Muscle of leg (tissue), 3 donors: ENCODE measurements at regions not wholly inside any gene's neighbourhood (a gene's known extent, or its start where the extent isn't known, plus 50 kb on each side); places are given as distances from the start of the nearest gene placed in this dataset.
A peak's percentile ranks its signal among the peaks of the same experiment; 100 is the strongest.

Experiments
- DNase-seq: peaks from one replicate; pipeline ENCODE4 v3.0.0; 2013
- H3K27ac ChIP-seq: one replicate; pipeline ENCODE4 v1.5.1; 2013; ENCODE audit warnings: mild to moderate bottlenecking, low read length, control low read depth
- H3K27me3 ChIP-seq: one replicate; pipeline ENCODE4 v1.6.1; 2013; ENCODE audit warnings: low read length; ENCODE audit not compliant: control insufficient read depth, insufficient read depth
- H3K36me3 ChIP-seq: one replicate; pipeline ENCODE4 v1.6.1; 2013; ENCODE audit warnings: low read length; ENCODE audit not compliant: control insufficient read depth, insufficient read depth
- H3K4me1 ChIP-seq: one replicate; pipeline ENCODE4 v1.6.1; 2013; ENCODE audit warnings: low read length; ENCODE audit not compliant: control insufficient read depth, insufficient read depth
- H3K4me3 ChIP-seq: one replicate; pipeline ENCODE4 v1.5.1; 2013; ENCODE audit warnings: low read length, control low read depth
- H3K9me3 ChIP-seq: replicated peaks from 2 replicates; pipeline ENCODE4 v1.6.1; 2013; ENCODE audit warnings: low read depth, low read length; ENCODE audit not compliant: control insufficient read depth
- WGBS: methylation state at CpG from one replicate; pipeline ENCODE4 v1.1.5; 2013; ENCODE audit warnings: missing lambda C conversion rate; ENCODE audit not compliant: insufficient coverage; 5-methylcytosine and 5-hydroxymethylcytosine counted together

DNA sequence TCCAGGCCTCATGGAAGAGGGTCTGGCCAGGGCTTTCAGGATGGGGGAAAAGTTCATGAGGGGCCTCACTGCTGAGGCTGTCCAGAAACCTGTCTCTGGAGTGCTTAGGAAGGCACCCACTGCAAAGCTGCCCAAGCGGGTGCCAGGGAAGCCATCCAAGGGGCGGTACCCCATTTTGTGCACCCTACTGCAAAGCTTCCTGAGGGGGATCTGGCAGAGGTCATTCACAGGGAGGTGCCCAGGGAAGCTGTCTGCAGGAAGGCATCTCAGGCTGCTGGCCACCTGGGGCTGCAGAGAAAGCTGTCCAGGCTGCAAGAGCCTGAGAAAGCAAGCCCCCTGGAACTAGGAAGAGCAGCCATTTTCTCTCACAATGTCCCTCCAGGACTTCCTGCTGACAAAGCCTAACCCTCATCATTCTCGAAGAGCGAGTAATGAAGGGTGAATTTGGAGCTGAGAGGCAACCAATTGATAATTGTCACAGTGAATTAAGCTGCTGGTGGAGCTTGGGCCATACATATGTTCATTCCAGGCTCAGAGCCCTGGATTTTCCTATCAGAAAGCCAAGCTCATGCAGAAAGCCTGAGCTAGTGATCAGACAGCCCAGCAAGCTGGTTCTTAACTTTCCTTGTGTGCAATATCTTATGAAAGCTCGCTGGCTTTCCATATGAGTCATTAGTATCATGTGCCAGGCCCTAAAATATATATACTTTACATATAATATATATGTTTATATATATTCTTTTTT, 62.2 kb upstream of the SLC22A16 start:
- DNase-seq = peak; percentile 26
- H3K4me3 ChIP-seq = no peak overlapping the region
- H3K9me3 ChIP-seq = no peaks in the 10 kb centered on the region
- peaks cover 2% of the 10 kb centered on the region for H3K27me3 ChIP-seq
- H3K4me1 ChIP-seq = peaks cover 7% of the 10 kb centered on the region
- H3K27ac ChIP-seq = no peak overlapping the region
- 94% methylated on average over 2 of the region's 5 CpGs for WGBS
- H3K36me3 ChIP-seq = no peaks in the 10 kb centered on the region

DNA sequence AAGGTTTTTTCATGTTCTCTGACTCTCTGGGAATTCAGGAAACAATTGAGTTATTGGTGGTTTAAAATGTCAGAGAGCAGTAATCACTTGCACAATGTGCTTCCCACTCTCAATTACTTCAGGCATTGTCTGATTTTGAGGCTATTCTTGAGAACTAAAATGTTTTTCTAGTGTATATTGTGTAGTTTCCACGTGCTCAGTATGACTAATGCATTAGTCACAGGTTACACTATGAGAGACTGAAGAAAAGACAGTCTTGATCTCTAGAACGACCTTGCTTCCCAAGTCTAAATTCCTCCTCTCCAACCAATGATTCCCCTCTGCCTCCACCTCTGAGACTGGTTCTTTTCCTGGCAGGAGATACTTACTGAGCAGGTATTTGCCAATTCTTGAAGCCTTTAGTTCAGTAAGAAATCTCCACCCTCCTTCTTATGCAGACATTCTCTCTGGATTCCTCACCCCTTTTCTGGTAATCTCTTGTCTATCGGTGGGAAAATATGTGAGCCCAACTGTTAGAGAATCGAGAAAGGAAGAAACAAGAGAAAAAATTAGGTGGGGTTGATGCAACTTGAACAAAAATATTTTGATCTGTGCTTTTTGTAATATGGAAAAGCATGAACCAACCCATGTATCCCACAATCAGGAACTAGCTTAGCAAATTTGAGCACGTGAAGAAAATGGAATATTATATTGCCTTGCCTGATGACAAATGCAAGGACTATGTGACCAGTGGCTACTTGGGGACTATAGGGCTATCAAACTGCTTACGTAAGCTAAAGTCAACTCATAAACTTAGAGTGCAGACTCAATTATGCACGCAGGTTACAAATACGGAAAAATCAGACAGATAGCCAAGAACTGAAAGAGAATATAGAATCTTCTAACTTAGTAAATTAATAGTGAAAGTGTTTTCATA, 61.1 kb upstream of the SLC22A16 start:
- DNase-seq = peak; percentile 51
- Histone ChIP-seq H3K9me3 (no peaks in the 10 kb centered on the region), H3K4me3 (no peak overlapping the region), H3K36me3 (no peaks in the 10 kb centered on the region), H3K27me3 (peaks cover 2% of the 10 kb centered on the region), H3K4me1 (peaks cover 4% of the 10 kb centered on the region), H3K27ac (peak overlapping the region; percentile 54)
- WGBS = 0% methylated on average over 1 of the region's 8 CpGs

- Histone ChIP-seq H3K4me3 (no peak overlapping the region), H3K27ac (no peak overlapping the region), H3K27me3 (no peaks in the 10 kb centered on the region), H3K4me1 (no peaks in the 10 kb centered on the region), H3K36me3 (no peaks in the 10 kb centered on the region), H3K9me3 (no peaks in the 10 kb centered on the region)
- no peak for DNase-seq
- WGBS = 100% methylated on average over 1 of the region's 3 CpGs
Measured at GRCh38 chr6:110534731-110535492, 58.5 kb upstream of the SLC22A16 start.

DNA sequence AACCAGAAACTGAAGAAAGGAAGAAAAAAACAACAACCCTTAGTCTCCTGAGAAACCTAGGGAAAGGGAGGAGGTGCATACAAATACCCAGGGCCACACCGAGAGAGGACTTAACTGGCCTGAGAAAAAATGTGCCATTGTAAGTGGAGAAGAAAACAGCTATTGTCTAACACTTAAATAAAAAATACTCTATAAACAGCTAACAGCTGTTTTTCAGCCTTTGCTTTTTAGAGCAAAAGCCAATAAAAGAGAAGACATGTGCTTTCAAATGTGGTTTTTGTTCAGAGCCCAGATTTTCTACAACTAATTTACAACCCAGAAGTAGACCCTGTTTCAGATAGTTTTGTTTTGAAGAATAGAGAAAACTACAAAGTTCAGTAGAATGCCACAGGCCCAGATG, 56.0 kb upstream of the SLC22A16 start:
- Histone ChIP-seq H3K4me1 (peaks cover 2% of the 10 kb centered on the region), H3K27ac (no peak overlapping the region), H3K9me3 (no peaks in the 10 kb centered on the region), H3K27me3 (no peaks in the 10 kb centered on the region), H3K36me3 (no peaks in the 10 kb centered on the region), H3K4me3 (no peak overlapping the region)
- no CpG with 5 or more reads among the region's 1 CpG for WGBS
- peak; percentile 10 for DNase-seq

GRCh38 chr6:110530671-110531070, 54.3 kb upstream of the SLC22A16 start:
- Histone ChIP-seq H3K27ac (no peak overlapping the region), H3K36me3 (no peaks in the 10 kb centered on the region), H3K27me3 (no peaks in the 10 kb centered on the region), H3K4me3 (no peak overlapping the region), H3K9me3 (no peaks in the 10 kb centered on the region), H3K4me1 (peaks cover 2% of the 10 kb centered on the region)
- 100% methylated on average over 1 of the region's 2 CpGs for WGBS
- DNase-seq = no peak

- H3K36me3 ChIP-seq = no peaks in the 10 kb centered on the region
- no peaks in the 10 kb centered on the region for H3K27me3 ChIP-seq
- no peak for DNase-seq
- no peak overlapping the region for H3K4me3 ChIP-seq
- H3K27ac ChIP-seq = no peak overlapping the region
- H3K9me3 ChIP-seq = no peaks in the 10 kb centered on the region
- peaks cover 2% of the 10 kb centered on the region for H3K4me1 ChIP-seq
- WGBS = 20% methylated on average over 1 of the region's 3 CpGs
Measured at GRCh38 chr6:110529907-110530306, 53.5 kb upstream of the SLC22A16 start.

DNA sequence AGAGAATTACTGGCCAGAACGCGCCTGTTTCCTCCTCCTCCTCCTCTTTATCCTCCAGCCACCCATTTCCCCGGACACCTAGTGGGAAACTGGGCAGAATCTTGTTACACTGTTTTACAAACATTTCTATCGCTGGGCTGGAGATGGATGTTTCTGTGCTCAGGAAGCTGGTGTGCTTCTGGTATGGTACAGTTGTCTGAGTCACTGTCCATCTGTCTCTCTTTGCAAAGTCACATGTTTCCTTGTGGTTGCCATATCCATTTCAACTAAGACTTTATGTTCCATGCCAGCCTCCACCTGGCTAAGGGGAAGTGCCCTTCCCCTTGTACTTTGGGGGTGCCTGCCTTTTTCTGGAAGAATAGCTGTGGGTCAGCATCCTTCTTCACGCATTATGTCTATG, 52.9 kb upstream of the SLC22A16 start:
- Histone ChIP-seq H3K27ac (no peak overlapping the region), H3K4me3 (no peak overlapping the region)
- WGBS = no CpG with 5 or more reads among the region's 5 CpGs

GRCh38 chr6:110528930-110529325, 52.5 kb upstream of the SLC22A16 start:
- H3K4me1 ChIP-seq = peaks cover 2% of the 10 kb centered on the region
- no peak overlapping the region for H3K4me3 ChIP-seq
- DNase-seq = no peak
- H3K27me3 ChIP-seq = no peaks in the 10 kb centered on the region
- no CpG with 5 or more reads among the region's 6 CpGs for WGBS
- peak overlapping the region; percentile 21 for H3K27ac ChIP-seq
- no peaks in the 10 kb centered on the region for H3K9me3 ChIP-seq
- H3K36me3 ChIP-seq = no peaks in the 10 kb centered on the region

More for the DNA sequence above, 52.9 kb upstream of the SLC22A16 start:
- Histone ChIP-seq H3K9me3 (no peaks in the 10 kb centered on the region), H3K27me3 (no peaks in the 10 kb centered on the region), H3K4me1 (peaks cover 2% of the 10 kb centered on the region), H3K36me3 (no peaks in the 10 kb centered on the region)
- DNase-seq = no peak

GRCh38 chr6:110528101-110528929, 51.9 kb upstream of the SLC22A16 start:
- Histone ChIP-seq H3K36me3 (no peaks in the 10 kb centered on the region), H3K27ac (peak overlapping the region; percentile 21), H3K4me1 (peaks cover 2% of the 10 kb centered on the region), H3K27me3 (no peaks in the 10 kb centered on the region), H3K4me3 (no peak overlapping the region), H3K9me3 (no peaks in the 10 kb centered on the region)
- peak; percentile 81 for DNase-seq
- no CpG with 5 or more reads among the region's 4 CpGs for WGBS
